ENCODE measurements at regions not wholly inside any gene's neighbourhood (a gene's known extent, or its start where the extent isn't known, plus 50 kb on each side); places are given as distances from the start of the nearest gene placed in this dataset.

- Histone ChIP-seq H3K4me1 (ENCODE audit: insufficient read depth, low read length) (no peaks in the 10 kb centered on the region), H3K79me2 (ENCODE audit: insufficient read depth, low read length) (no peaks in the 10 kb centered on the region), H3K4me2 (ENCODE audit: insufficient read depth, low read length) (no peak overlapping the region), H3K36me3 (ENCODE audit: insufficient read depth, low read length) (no peaks in the 10 kb centered on the region), H3K4me3 (ENCODE audit: low read depth in 1 of 2, low read length in 2 of 2) (no peak overlapping the region), H2AFZ (ENCODE audit: low read depth, low read length) (no peak overlapping the region), H3K9ac (ENCODE audit: low read depth, low read length) (no peak overlapping the region), H3K9me3 (ENCODE audit: insufficient read depth, low read length, severe bottlenecking) (no peaks in the 10 kb centered on the region), H4K20me1 (ENCODE audit: insufficient read depth, low read length) (no peaks in the 10 kb centered on the region), H3K27me3 (ENCODE audit: insufficient read depth, low read length, poor library complexity) (no peaks in the 10 kb centered on the region), H3K27ac (ENCODE audit: low read length) (no peak overlapping the region)
- no peak for TF ChIP-seq CTCF (IDR thresholded peaks at IDR 0.05; ENCODE audit: borderline replicate concordance, extremely low read depth, low read length, poor library complexity, severe bottlenecking)
- no peak for TF ChIP-seq EZH2 (IDR thresholded peaks at IDR 0.05; ENCODE audit: borderline replicate concordance, low read depth, low read length, severe bottlenecking)
- no peak for ATAC-seq (ENCODE audit: insufficient read depth, low read depth)
- DNase-seq: no peak
These were observed 151.6 kb upstream of the STEAP4 start for GRCh38 chr7:88458279-88458678.

GRCh38 chr7:88457320-88457719 is 150.6 kb upstream of the STEAP4 start:
- Histone ChIP-seq H3K4me2 (ENCODE audit: insufficient read depth, low read length) (no peak overlapping the region), H3K9me3 (ENCODE audit: insufficient read depth, low read length, severe bottlenecking) (no peaks in the 10 kb centered on the region)
- TF ChIP-seq EZH2 (IDR thresholded peaks at IDR 0.05; ENCODE audit: borderline replicate concordance, low read depth, low read length, severe bottlenecking) (no peak), CTCF (IDR thresholded peaks at IDR 0.05; ENCODE audit: borderline replicate concordance, extremely low read depth, low read length, poor library complexity, severe bottlenecking) (no peak)

GRCh38 chr7:88456490-88456889 is 149.8 kb upstream of the STEAP4 start:
- no peak overlapping the region for H2AFZ ChIP-seq (ENCODE audit: low read depth, low read length)
- H3K27me3 ChIP-seq (ENCODE audit: insufficient read depth, low read length, poor library complexity): no peaks in the 10 kb centered on the region
- H3K4me3 ChIP-seq (ENCODE audit: low read depth in 1 of 2, low read length in 2 of 2): no peak overlapping the region
- no peak overlapping the region for H3K4me2 ChIP-seq (ENCODE audit: insufficient read depth, low read length)
- H3K36me3 ChIP-seq (ENCODE audit: insufficient read depth, low read length): no peaks in the 10 kb centered on the region
- no peaks in the 10 kb centered on the region for H3K4me1 ChIP-seq (ENCODE audit: insufficient read depth, low read length)
- TF ChIP-seq CTCF (IDR thresholded peaks at IDR 0.05; ENCODE audit: borderline replicate concordance, extremely low read depth, low read length, poor library complexity, severe bottlenecking): no peak
- TF ChIP-seq EZH2 (IDR thresholded peaks at IDR 0.05; ENCODE audit: borderline replicate concordance, low read depth, low read length, severe bottlenecking): no peak
- no peaks in the 10 kb centered on the region for H3K9me3 ChIP-seq (ENCODE audit: insufficient read depth, low read length, severe bottlenecking)
- H4K20me1 ChIP-seq (ENCODE audit: insufficient read depth, low read length): no peaks in the 10 kb centered on the region
- ATAC-seq (ENCODE audit: insufficient read depth, low read depth) (no peak), DNase-seq (no peak)
- no peak overlapping the region for H3K27ac ChIP-seq (ENCODE audit: low read length)
- H3K9ac ChIP-seq (ENCODE audit: low read depth, low read length): no peak overlapping the region
- H3K79me2 ChIP-seq (ENCODE audit: insufficient read depth, low read length): no peaks in the 10 kb centered on the region

More at GRCh38 chr7:88457320-88457719, 150.6 kb upstream of the STEAP4 start:
- Histone ChIP-seq H2AFZ (ENCODE audit: low read depth, low read length) (no peak overlapping the region), H3K27me3 (ENCODE audit: insufficient read depth, low read length, poor library complexity) (no peaks in the 10 kb centered on the region), H3K79me2 (ENCODE audit: insufficient read depth, low read length) (no peaks in the 10 kb centered on the region), H3K4me1 (ENCODE audit: insufficient read depth, low read length) (no peaks in the 10 kb centered on the region), H3K27ac (ENCODE audit: low read length) (no peak overlapping the region), H4K20me1 (ENCODE audit: insufficient read depth, low read length) (no peaks in the 10 kb centered on the region), H3K4me3 (ENCODE audit: low read depth in 1 of 2, low read length in 2 of 2) (no peak overlapping the region), H3K36me3 (ENCODE audit: insufficient read depth, low read length) (no peaks in the 10 kb centered on the region), H3K9ac (ENCODE audit: low read depth, low read length) (no peak overlapping the region)
- DNase-seq: no peak
- no peak for ATAC-seq (ENCODE audit: insufficient read depth, low read depth)

GRCh38 chr7:88455696-88456095 is 149.0 kb upstream of the STEAP4 start:
- no peaks in the 10 kb centered on the region for H3K27me3 ChIP-seq (ENCODE audit: insufficient read depth, low read length, poor library complexity)
- H3K79me2 ChIP-seq (ENCODE audit: insufficient read depth, low read length): no peaks in the 10 kb centered on the region
- no peaks in the 10 kb centered on the region for H4K20me1 ChIP-seq (ENCODE audit: insufficient read depth, low read length)
- no peak overlapping the region for H3K4me3 ChIP-seq (ENCODE audit: low read depth in 1 of 2, low read length in 2 of 2)
- H3K9me3 ChIP-seq (ENCODE audit: insufficient read depth, low read length, severe bottlenecking): no peaks in the 10 kb centered on the region
- no peak overlapping the region for H3K4me2 ChIP-seq (ENCODE audit: insufficient read depth, low read length)
- H3K36me3 ChIP-seq (ENCODE audit: insufficient read depth, low read length): no peaks in the 10 kb centered on the region
- no peak overlapping the region for H2AFZ ChIP-seq (ENCODE audit: low read depth, low read length)
- DNase-seq (no peak), ATAC-seq (ENCODE audit: insufficient read depth, low read depth) (no peak)
- TF ChIP-seq EZH2 (IDR thresholded peaks at IDR 0.05; ENCODE audit: borderline replicate concordance, low read depth, low read length, severe bottlenecking) (no peak), CTCF (IDR thresholded peaks at IDR 0.05; ENCODE audit: borderline replicate concordance, extremely low read depth, low read length, poor library complexity, severe bottlenecking) (no peak)
- H3K27ac ChIP-seq (ENCODE audit: low read length): no peak overlapping the region
- no peaks in the 10 kb centered on the region for H3K4me1 ChIP-seq (ENCODE audit: insufficient read depth, low read length)
- H3K9ac ChIP-seq (ENCODE audit: low read depth, low read length): no peak overlapping the region

Measured in DND-41 (cell line).